ENCODE measurements at regions not wholly inside any gene's neighbourhood (a gene's known extent, or its start where the extent isn't known, plus 50 kb on each side); places are given as distances from the start of the nearest gene placed in this dataset.

DNA sequence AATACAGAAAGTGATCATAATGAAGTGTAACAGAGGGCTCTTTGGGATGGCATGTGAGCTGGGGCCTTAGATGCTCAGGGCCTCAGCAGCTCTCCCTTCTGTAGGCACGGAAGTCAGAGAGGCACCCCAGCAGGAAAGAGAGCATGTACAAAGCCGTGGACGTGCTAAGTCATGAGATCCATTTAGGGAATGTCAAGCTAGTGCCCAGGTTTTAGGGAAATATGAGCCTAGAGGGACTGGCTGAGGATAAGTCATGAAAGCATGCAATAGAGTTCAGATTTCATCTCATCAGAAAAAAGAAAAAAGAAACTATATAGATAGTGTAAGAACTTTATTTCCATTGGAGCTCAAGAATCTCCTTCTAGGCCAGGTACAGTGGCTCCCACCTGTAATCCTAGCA, 379.5 kb upstream of the KLF4 start:
- Histone ChIP-seq H3K9ac (ENCODE audit: low read depth in 1 of 3, low read length in 3 of 3) (no peak overlapping the region), H3K4me1 (ENCODE audit: control insufficient read depth in 3 of 3, insufficient read depth in 3 of 3, low read length in 3 of 3) (peaks cover 0 to 5% (median 0%) of the 10 kb centered on the region in 3 donors), H3K4me3 (ENCODE audit: low read length in 3 of 3) (no peak overlapping the region), H3K9me3 (ENCODE audit: control insufficient read depth in 3 of 3, low read length in 3 of 3) (no peaks in the 10 kb centered on the region), H3K27ac (ENCODE audit: low read depth, low read length) (no peak overlapping the region), H3K36me3 (ENCODE audit: control insufficient read depth in 3 of 3, insufficient read depth in 3 of 3, low read length in 3 of 3) (no peaks in the 10 kb centered on the region), H3K27me3 (ENCODE audit: control insufficient read depth in 3 of 3, insufficient read depth in 3 of 3, low read length in 3 of 3) (no peaks in the 10 kb centered on the region)

DNA sequence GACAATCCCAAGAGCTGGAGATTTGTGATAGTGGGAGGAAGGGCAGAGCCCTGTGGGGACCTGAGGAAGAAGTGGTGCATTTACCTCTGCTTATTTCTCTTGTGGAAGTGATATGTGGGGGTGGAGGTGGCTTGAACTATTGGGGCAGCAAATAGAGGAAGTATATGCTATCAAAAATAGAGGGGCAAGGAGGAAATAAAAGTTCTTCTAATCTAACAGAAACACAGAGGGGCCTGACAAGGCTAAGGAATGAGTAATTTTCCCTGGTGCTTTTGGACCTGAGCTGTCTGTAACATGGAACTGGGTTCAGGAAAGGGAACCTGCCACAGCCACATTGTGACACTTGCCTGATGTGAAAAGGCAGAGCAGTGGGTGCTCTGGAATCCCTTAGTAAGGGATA, 378.6 kb upstream of the KLF4 start:
- Histone ChIP-seq H3K36me3 (ENCODE audit: control insufficient read depth in 3 of 3, insufficient read depth in 3 of 3, low read length in 3 of 3) (no peaks in the 10 kb centered on the region), H3K27ac (ENCODE audit: low read depth, low read length) (no peak overlapping the region), H3K4me1 (ENCODE audit: control insufficient read depth in 3 of 3, insufficient read depth in 3 of 3, low read length in 3 of 3) (peaks cover 0 to 5% (median 0%) of the 10 kb centered on the region in 3 donors), H3K9me3 (ENCODE audit: control insufficient read depth in 3 of 3, low read length in 3 of 3) (no peaks in the 10 kb centered on the region), H3K9ac (ENCODE audit: low read depth in 1 of 3, low read length in 3 of 3) (no peak overlapping the region), H3K4me3 (ENCODE audit: low read length in 3 of 3) (no peak overlapping the region), H3K27me3 (ENCODE audit: control insufficient read depth in 3 of 3, insufficient read depth in 3 of 3, low read length in 3 of 3) (no peaks in the 10 kb centered on the region)

DNA sequence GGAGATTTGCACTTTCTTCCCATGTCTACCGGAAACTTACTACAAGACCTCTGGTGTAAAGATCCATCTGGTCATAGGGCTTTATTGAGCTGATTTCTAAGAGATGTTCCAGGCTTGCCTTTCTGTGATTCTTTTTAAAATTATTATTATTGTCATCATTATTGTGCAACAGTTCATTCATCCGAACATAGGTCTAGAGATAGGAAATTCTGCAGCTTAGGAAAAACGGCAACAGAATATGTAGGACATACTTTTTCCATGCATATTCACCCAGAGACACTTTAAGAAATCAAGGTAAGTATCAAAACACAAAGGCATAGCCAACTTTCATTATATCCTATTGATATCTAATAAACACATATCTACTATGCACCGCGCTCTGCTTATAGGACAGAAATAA, 378.2 kb upstream of the KLF4 start:
- Histone ChIP-seq H3K27me3 (ENCODE audit: control insufficient read depth in 3 of 3, insufficient read depth in 3 of 3, low read length in 3 of 3) (no peaks in the 10 kb centered on the region), H3K9ac (ENCODE audit: low read depth in 1 of 3, low read length in 3 of 3) (no peak overlapping the region), H3K36me3 (ENCODE audit: control insufficient read depth in 3 of 3, insufficient read depth in 3 of 3, low read length in 3 of 3) (no peaks in the 10 kb centered on the region), H3K4me3 (ENCODE audit: low read length in 3 of 3) (no peak overlapping the region), H3K27ac (ENCODE audit: low read depth, low read length) (no peak overlapping the region), H3K4me1 (ENCODE audit: control insufficient read depth in 3 of 3, insufficient read depth in 3 of 3, low read length in 3 of 3) (peaks cover 0 to 5% (median 0%) of the 10 kb centered on the region in 3 donors), H3K9me3 (ENCODE audit: control insufficient read depth in 3 of 3, low read length in 3 of 3) (no peaks in the 10 kb centered on the region)

DNA sequence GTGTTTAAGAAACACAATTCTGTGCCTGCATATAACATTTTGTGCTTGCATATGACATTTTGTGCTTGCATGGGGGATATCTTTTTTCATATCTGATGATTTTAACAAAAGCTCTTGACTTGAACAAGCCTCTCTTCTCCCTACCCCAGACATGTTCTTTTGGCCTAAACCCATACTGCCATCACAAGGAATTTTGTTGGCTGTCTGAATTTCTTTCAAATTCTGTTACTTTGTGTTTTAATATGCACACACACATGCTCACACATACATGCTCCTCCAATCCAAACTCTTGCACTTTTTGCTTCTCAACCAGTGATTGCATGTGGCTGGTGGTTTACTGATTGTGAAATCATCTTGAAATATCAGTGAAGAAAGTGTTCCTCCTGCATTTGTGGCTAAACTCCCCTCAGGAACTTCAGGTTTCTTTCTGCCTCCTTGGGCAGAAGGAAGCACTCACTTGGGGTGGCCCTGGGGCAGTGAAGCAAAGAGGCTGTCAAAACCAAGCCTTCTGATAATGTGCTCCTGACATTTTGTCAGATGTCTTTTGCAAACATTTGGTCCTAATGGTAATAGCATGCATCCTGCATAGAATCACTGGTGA, 377.2 kb upstream of the KLF4 start:
- H3K4me3 ChIP-seq (ENCODE audit: low read length in 3 of 3): no peak overlapping the region
- no peak overlapping the region for H3K27ac ChIP-seq (ENCODE audit: low read depth, low read length)
- H3K36me3 ChIP-seq (ENCODE audit: control insufficient read depth in 3 of 3, insufficient read depth in 3 of 3, low read length in 3 of 3): no peaks in the 10 kb centered on the region
- H3K27me3 ChIP-seq (ENCODE audit: control insufficient read depth in 3 of 3, insufficient read depth in 3 of 3, low read length in 3 of 3): no peaks in the 10 kb centered on the region
- no peak overlapping the region for H3K9ac ChIP-seq (ENCODE audit: low read depth in 1 of 3, low read length in 3 of 3)
- H3K9me3 ChIP-seq (ENCODE audit: control insufficient read depth in 3 of 3, low read length in 3 of 3): no peaks in the 10 kb centered on the region
- peaks cover 0 to 5% (median 0%) of the 10 kb centered on the region in 3 donors for H3K4me1 ChIP-seq (ENCODE audit: control insufficient read depth in 3 of 3, insufficient read depth in 3 of 3, low read length in 3 of 3)

DNA sequence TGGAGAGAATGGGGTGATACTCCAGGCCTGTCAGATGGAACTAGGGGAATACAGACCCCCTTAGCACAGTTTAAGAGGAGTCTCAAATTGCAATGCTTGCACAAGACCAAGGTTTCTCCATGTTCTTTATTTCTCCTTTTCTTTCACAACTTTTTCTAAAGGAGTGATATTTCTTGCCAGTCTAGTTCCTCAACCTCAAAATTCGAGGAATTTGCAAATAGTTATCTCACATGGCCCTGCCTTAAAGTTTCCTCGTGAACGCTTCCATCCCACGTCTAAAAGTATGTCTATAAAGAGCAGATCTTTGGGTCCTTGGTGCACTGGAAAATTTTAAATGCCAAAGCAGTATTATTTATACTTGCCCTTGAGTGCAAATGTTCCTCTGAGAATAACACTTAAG, 373.8 kb upstream of the KLF4 start:
- no peaks in the 10 kb centered on the region for H3K27me3 ChIP-seq (ENCODE audit: control insufficient read depth in 3 of 3, insufficient read depth in 3 of 3, low read length in 3 of 3)

DNA sequence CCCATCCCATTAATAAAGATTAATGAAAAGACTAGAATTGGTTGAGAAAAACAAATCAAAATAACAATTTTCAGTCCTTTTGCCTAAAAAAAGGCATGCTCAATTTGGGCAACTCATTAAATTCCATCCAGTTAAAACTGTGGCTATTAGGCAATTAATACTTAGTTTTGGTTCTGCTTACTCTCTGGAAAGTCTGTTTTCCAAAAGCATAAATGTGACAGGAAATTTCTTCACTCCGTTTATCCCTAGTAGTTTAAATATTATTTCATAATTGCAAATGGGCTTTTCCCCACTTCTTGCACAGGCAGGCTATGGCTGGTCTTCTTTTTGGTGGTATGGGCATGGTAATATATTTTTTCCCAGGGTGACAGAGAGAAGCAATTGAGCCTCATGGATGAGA, 373.3 kb upstream of the KLF4 start:
- Histone ChIP-seq H3K9ac (ENCODE audit: low read depth in 1 of 3, low read length in 3 of 3) (no peak overlapping the region), H3K27ac (ENCODE audit: low read depth, low read length) (no peak overlapping the region), H3K9me3 (ENCODE audit: control insufficient read depth in 3 of 3, low read length in 3 of 3) (no peaks in the 10 kb centered on the region), H3K4me1 (ENCODE audit: control insufficient read depth in 3 of 3, insufficient read depth in 3 of 3, low read length in 3 of 3) (no peaks in the 10 kb centered on the region), H3K27me3 (ENCODE audit: control insufficient read depth in 3 of 3, insufficient read depth in 3 of 3, low read length in 3 of 3) (no peaks in the 10 kb centered on the region), H3K36me3 (ENCODE audit: control insufficient read depth in 3 of 3, insufficient read depth in 3 of 3, low read length in 3 of 3) (no peaks in the 10 kb centered on the region), H3K4me3 (ENCODE audit: low read length in 3 of 3) (no peak overlapping the region)

More for the DNA sequence above, 373.8 kb upstream of the KLF4 start:
- H3K9ac ChIP-seq (ENCODE audit: low read depth in 1 of 3, low read length in 3 of 3): no peak overlapping the region
- H3K27ac ChIP-seq (ENCODE audit: low read depth, low read length): no peak overlapping the region
- no peaks in the 10 kb centered on the region for H3K36me3 ChIP-seq (ENCODE audit: control insufficient read depth in 3 of 3, insufficient read depth in 3 of 3, low read length in 3 of 3)
- H3K4me1 ChIP-seq (ENCODE audit: control insufficient read depth in 3 of 3, insufficient read depth in 3 of 3, low read length in 3 of 3): peaks cover 0 to under 1% (median 0%) of the 10 kb centered on the region in 3 donors
- H3K9me3 ChIP-seq (ENCODE audit: control insufficient read depth in 3 of 3, low read length in 3 of 3): no peaks in the 10 kb centered on the region
- H3K4me3 ChIP-seq (ENCODE audit: low read length in 3 of 3): no peak overlapping the region

DNA sequence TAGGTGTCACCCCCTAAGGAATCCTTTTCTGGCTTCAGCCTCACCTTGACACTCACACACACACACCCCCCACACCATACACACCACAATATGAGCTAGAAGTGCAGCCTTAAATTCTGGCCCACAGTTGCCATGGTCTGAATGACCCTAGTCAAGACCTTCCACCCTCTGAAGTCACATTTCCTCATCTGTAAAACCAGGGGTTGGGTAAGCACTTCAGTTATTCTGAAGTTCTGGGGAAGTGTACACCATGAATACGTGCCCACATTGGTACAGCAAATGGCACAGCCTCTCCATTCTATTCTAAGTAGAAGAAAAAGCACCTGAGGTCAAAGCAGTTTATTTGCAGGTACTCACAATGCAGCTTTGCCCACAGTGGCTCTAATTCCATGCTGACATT, 372.8 kb upstream of the KLF4 start:
- Histone ChIP-seq H3K4me3 (ENCODE audit: low read length in 3 of 3) (no peak overlapping the region), H3K9ac (ENCODE audit: low read depth in 1 of 3, low read length in 3 of 3) (no peak overlapping the region), H3K4me1 (ENCODE audit: control insufficient read depth in 3 of 3, insufficient read depth in 3 of 3, low read length in 3 of 3) (no peaks in the 10 kb centered on the region), H3K9me3 (ENCODE audit: control insufficient read depth in 3 of 3, low read length in 3 of 3) (no peaks in the 10 kb centered on the region), H3K36me3 (ENCODE audit: control insufficient read depth in 3 of 3, insufficient read depth in 3 of 3, low read length in 3 of 3) (no peaks in the 10 kb centered on the region), H3K27ac (ENCODE audit: low read depth, low read length) (no peak overlapping the region), H3K27me3 (ENCODE audit: control insufficient read depth in 3 of 3, insufficient read depth in 3 of 3, low read length in 3 of 3) (no peaks in the 10 kb centered on the region)

DNA sequence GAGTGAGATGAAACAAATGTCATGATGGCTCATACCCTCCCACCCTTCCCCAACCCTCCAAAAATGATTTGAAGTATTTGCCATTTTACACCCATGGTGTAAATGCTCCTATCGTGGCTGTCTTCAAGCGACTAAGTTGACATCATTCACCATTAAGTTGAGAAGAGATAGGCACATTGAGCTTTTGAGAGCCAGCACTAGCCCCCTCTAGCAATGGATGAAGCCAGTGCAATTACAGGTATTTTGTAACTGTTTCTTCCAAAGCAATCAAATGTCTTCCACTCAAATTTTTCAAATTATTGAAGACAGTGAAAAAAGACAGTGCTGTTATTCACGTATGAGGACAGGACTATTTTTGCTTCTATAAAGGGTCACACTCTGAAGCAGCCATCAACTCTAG, 371.5 kb upstream of the KLF4 start:
- H3K9ac ChIP-seq (ENCODE audit: low read depth in 1 of 3, low read length in 3 of 3): no peak overlapping the region
- no peak overlapping the region for H3K27ac ChIP-seq (ENCODE audit: low read depth, low read length)
- H3K9me3 ChIP-seq (ENCODE audit: control insufficient read depth in 3 of 3, low read length in 3 of 3): no peaks in the 10 kb centered on the region
- no peaks in the 10 kb centered on the region for H3K36me3 ChIP-seq (ENCODE audit: control insufficient read depth in 3 of 3, insufficient read depth in 3 of 3, low read length in 3 of 3)
- H3K4me3 ChIP-seq (ENCODE audit: low read length in 3 of 3): no peak overlapping the region
- no peaks in the 10 kb centered on the region for H3K27me3 ChIP-seq (ENCODE audit: control insufficient read depth in 3 of 3, insufficient read depth in 3 of 3, low read length in 3 of 3)
- H3K4me1 ChIP-seq (ENCODE audit: control insufficient read depth in 3 of 3, insufficient read depth in 3 of 3, low read length in 3 of 3): no peaks in the 10 kb centered on the region

DNA sequence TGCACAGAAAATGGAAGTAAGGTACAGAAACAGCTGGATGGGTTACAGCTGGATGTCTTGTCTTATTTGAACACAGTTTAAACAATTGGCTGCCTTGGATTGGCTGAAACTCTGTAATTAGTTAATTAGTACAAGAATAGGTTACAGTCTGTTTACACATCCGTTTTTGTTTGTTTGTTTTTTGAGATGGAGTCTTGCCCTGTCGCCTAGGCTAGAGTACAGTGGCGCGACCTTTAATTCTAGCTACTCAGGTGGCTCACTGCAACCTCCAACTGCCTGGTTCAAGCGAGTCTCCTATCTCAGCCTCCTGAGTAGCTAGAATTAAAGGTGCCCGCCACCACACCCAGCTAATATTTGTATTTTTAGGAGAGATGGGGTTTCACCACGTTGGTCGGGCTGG, 368.7 kb upstream of the KLF4 start:
- no peaks in the 10 kb centered on the region for H3K36me3 ChIP-seq (ENCODE audit: control insufficient read depth in 3 of 3, insufficient read depth in 3 of 3, low read length in 3 of 3)
- H3K27me3 ChIP-seq (ENCODE audit: control insufficient read depth in 3 of 3, insufficient read depth in 3 of 3, low read length in 3 of 3): no peaks in the 10 kb centered on the region
- H3K4me1 ChIP-seq (ENCODE audit: control insufficient read depth in 3 of 3, insufficient read depth in 3 of 3, low read length in 3 of 3): no peaks in the 10 kb centered on the region
- peaks cover 0 to 3% (median 0%) of the 10 kb centered on the region in 3 donors for H3K9me3 ChIP-seq (ENCODE audit: control insufficient read depth in 3 of 3, low read length in 3 of 3)
- no peak overlapping the region for H3K27ac ChIP-seq (ENCODE audit: low read depth, low read length)
- H3K9ac ChIP-seq (ENCODE audit: low read depth in 1 of 3, low read length in 3 of 3): no peak overlapping the region
- no peak overlapping the region for H3K4me3 ChIP-seq (ENCODE audit: low read length in 3 of 3)

DNA sequence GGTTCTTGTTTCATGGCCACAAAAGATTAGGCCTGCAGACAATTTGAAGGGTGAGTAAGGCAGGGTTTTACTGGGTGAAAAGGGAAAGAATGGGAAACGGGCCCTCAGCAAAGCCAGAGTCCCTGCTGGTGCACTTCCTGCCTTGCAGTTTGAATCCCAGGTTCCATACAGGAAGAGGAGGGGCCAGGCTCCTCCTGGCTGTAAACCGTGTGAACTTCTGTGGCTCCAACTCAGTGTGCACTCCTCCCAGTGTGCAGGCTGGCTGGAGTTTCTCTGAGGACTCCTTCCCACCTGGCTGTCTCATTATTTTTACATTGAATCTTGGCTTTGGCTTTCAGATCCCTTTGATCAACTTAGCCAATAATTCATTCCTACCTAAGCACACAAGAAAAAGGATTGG, 367.1 kb upstream of the KLF4 start:
- H3K4me3 ChIP-seq (ENCODE audit: low read length in 3 of 3): no peak overlapping the region
- H3K4me1 ChIP-seq (ENCODE audit: control insufficient read depth in 3 of 3, insufficient read depth in 3 of 3, low read length in 3 of 3): no peaks in the 10 kb centered on the region

More for the DNA sequence above, 367.1 kb upstream of the KLF4 start:
- Histone ChIP-seq H3K36me3 (ENCODE audit: control insufficient read depth in 3 of 3, insufficient read depth in 3 of 3, low read length in 3 of 3) (no peaks in the 10 kb centered on the region), H3K9ac (ENCODE audit: low read depth in 1 of 3, low read length in 3 of 3) (no peak overlapping the region), H3K27ac (ENCODE audit: low read depth, low read length) (no peak overlapping the region), H3K9me3 (ENCODE audit: control insufficient read depth in 3 of 3, low read length in 3 of 3) (peaks cover 0 to 3% (median 0%) of the 10 kb centered on the region in 3 donors), H3K27me3 (ENCODE audit: control insufficient read depth in 3 of 3, insufficient read depth in 3 of 3, low read length in 3 of 3) (no peaks in the 10 kb centered on the region)
